Thoracic aorta (tissue), 2 donors: ENCODE measurements at regions not wholly inside any gene's neighbourhood (a gene's known extent, or its start where the extent isn't known, plus 50 kb on each side); places are given as distances from the start of the nearest gene placed in this dataset.
A peak's percentile ranks its signal among the peaks of the same experiment; 100 is the strongest.

ENCODE experiments used
- ATAC-seq: fragments of 150-250 bp; one replicate; pipeline ENCODE4 v1.8.0; 2017; ENCODE audit warnings: low read depth; ENCODE audit not compliant: insufficient number of reproducible peaks, low FRiP score
- DNase-seq: peaks from one replicate; pipeline ENCODE4 v3.0.0-alpha.2; 2020; ENCODE audit warnings: low spot score
- H3K27ac ChIP-seq, 2 donors: fragments of 200-600 bp; sonication (generic); 1 replicate in 1 of 2; 2 replicates in 1 of 2; pipeline ENCODE4 v1.5.1; 2016; ENCODE audit warnings: mild to moderate bottlenecking in 2 of 2, moderate library complexity in 2 of 2
- H3K27me3 ChIP-seq: fragments of 200-600 bp; sonication (generic); replicated peaks from 2 replicates; pipeline ENCODE4 v1.6.0; 2016; ENCODE audit warnings: mild to moderate bottlenecking; ENCODE audit not compliant: insufficient read depth
- H3K36me3 ChIP-seq: fragments of 200-600 bp; sonication (generic); one replicate; pipeline ENCODE4 v1.5.1; 2016
- H3K4me1 ChIP-seq, 2 donors: fragments of 200-600 bp; sonication (generic); 1 replicate in 1 of 2; 2 replicates in 1 of 2; pipeline versions ENCODE4 v1.5.1 to v1.6.0; 2016; ENCODE audit warnings: low read depth in 2 of 2, mild to moderate bottlenecking in 1 of 2; ENCODE audit not compliant: control insufficient read depth in 1 of 2
- H3K4me3 ChIP-seq: fragments of 200-600 bp; sonication (generic); 2 replicates; pipeline ENCODE4 v1.5.1; 2016; ENCODE audit warnings: mild to moderate bottlenecking
- H3K9me3 ChIP-seq: fragments of 200-600 bp; sonication (generic); 2 replicates; pipeline ENCODE4 v1.5.1; 2016
- TF ChIP-seq, protein P1 (sequence below): fragments of 200-600 bp; sonication (generic); IDR thresholded peaks from one replicate; pipeline ENCODE4 v1.5.1; 2019; ENCODE audit warnings: antibody characterized with exemption

DNA sequence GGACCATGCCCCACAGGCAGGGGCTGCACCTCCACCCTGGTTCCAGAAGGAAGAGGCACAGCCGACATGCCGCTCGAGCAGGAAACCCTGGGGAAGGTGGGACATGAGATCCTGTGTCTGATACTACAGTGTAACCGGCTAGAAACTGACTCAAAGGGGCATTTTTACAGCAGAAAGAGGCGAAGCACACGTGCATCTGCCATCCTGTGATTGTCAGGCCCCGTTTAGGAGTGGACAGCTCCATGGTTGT is 62.7 kb downstream of the SIK1 start:
- TF ChIP-seq, protein P1, sequence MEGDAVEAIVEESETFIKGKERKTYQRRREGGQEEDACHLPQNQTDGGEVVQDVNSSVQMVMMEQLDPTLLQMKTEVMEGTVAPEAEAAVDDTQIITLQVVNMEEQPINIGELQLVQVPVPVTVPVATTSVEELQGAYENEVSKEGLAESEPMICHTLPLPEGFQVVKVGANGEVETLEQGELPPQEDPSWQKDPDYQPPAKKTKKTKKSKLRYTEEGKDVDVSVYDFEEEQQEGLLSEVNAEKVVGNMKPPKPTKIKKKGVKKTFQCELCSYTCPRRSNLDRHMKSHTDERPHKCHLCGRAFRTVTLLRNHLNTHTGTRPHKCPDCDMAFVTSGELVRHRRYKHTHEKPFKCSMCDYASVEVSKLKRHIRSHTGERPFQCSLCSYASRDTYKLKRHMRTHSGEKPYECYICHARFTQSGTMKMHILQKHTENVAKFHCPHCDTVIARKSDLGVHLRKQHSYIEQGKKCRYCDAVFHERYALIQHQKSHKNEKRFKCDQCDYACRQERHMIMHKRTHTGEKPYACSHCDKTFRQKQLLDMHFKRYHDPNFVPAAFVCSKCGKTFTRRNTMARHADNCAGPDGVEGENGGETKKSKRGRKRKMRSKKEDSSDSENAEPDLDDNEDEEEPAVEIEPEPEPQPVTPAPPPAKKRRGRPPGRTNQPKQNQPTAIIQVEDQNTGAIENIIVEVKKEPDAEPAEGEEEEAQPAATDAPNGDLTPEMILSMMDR, result no peak
- H3K9me3 ChIP-seq, result no peaks in the 10 kb centered on the region
- DNase-seq (no peak), ATAC-seq (no peak)
- no peaks in the 10 kb centered on the region for H3K27me3 ChIP-seq
- peaks cover 0 to 6% of the 10 kb centered on the region in 2 donors for H3K4me1 ChIP-seq
- H3K36me3 ChIP-seq, result no peaks in the 10 kb centered on the region
- H3K27ac ChIP-seq, result no peak overlapping the region
- no peak overlapping the region for H3K4me3 ChIP-seq

DNA sequence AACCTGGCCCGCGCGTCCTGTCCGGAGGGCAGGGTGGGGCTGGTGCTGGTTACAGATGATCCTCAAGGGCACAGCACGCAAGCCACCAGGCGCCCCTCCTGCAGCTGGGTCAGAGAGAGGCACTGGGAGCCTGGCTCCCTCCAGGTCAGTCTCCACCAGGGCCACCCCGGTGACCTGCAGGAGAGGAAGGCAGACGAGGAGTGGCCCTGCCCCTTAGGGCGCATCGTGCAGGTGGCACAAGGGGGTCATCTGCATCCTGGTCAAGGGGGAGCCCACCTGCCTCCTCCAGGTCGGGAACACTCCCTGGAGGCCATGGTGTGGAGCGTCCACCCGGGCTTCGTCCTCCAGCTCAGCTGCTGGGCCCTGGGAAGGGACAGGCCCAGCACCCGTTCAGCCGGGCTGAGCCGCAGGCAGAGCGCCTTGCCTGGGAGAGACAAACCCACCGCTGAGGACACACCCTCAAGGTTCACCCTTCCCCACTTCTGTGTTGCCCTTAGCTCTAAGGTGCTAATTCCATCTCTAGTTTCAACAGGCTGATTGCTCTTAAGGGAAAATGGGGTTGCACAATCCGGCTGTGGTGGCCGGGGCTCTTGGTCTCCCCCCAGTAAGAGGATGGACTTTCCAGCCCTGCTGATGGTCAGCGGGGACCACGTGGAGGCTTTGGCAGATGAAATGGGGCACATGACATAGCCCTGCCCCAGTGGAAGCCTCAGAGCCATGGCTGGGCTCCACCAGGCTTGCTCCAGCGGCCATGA is 63.2 kb downstream of the SIK1 start:
- Histone ChIP-seq H3K4me3 (no peak overlapping the region), H3K9me3 (no peaks in the 10 kb centered on the region), H3K27ac (no peak overlapping the region), H3K27me3 (no peaks in the 10 kb centered on the region), H3K36me3 (no peaks in the 10 kb centered on the region), H3K4me1 (peaks cover 0 to 6% of the 10 kb centered on the region in 2 donors)
- no peak for DNase-seq
- ATAC-seq, result no peak
- TF ChIP-seq, protein P1, result no peak

DNA sequence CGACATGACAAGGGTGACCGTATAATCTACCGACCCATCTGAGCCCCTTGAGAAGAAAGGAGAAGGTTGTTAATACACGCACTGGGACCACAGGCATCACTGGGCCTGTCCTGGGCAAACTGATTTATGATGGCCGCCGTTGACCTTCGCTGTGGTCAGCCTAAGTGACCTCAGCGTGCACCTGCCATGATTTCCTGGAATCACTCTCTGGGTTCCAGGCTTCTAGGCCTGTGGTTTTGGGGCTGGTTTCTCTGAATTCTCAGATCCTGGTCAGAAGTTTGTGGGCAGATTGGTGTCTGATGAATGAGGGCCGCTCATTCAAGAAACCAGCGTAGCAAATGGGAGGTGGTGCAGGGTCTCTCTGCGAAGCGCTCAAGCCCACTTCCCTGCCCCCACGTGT is 64.0 kb downstream of the SIK1 start:
- Histone ChIP-seq H3K4me1 (peaks cover 0 to 6% of the 10 kb centered on the region in 2 donors), H3K4me3 (no peak overlapping the region), H3K36me3 (no peaks in the 10 kb centered on the region), H3K27ac (no peak overlapping the region), H3K9me3 (no peaks in the 10 kb centered on the region), H3K27me3 (no peaks in the 10 kb centered on the region)
- DNase-seq (no peak), ATAC-seq (no peak)
- TF ChIP-seq, protein P1, result no peak

DNA sequence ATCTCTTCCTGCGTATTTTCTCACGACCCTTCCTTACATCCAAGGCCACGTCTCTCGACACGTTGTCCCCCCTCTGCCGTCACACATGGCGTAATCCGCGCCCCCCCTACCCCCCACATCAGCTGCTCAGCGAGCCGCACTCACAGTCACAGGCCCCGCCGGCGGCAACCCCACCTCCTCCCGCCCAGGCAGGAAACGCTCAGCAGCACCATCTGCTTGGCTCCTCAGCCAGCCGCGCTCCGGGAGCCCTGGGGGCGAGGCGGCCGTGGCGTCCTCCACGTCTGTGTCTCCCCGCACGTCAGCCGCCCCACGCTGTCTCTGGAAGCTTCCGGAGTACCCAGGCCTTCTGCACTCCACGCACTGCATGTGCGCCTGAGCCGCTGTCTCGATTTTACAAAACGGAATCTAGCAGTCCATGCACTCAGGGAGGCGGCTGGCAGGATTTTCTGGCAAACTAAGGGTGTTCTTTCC is 64.6 kb downstream of the SIK1 start:
- ATAC-seq, result no peak
- H3K27ac ChIP-seq, result no peak overlapping the region
- TF ChIP-seq, protein P1, result no peak
- H3K4me1 ChIP-seq, result peaks cover 0 to 6% of the 10 kb centered on the region in 2 donors
- H3K9me3 ChIP-seq, result no peaks in the 10 kb centered on the region
- DNase-seq, result no peak
- no peaks in the 10 kb centered on the region for H3K27me3 ChIP-seq
- no peaks in the 10 kb centered on the region for H3K36me3 ChIP-seq
- H3K4me3 ChIP-seq, result peak overlapping the region; percentile 41

DNA sequence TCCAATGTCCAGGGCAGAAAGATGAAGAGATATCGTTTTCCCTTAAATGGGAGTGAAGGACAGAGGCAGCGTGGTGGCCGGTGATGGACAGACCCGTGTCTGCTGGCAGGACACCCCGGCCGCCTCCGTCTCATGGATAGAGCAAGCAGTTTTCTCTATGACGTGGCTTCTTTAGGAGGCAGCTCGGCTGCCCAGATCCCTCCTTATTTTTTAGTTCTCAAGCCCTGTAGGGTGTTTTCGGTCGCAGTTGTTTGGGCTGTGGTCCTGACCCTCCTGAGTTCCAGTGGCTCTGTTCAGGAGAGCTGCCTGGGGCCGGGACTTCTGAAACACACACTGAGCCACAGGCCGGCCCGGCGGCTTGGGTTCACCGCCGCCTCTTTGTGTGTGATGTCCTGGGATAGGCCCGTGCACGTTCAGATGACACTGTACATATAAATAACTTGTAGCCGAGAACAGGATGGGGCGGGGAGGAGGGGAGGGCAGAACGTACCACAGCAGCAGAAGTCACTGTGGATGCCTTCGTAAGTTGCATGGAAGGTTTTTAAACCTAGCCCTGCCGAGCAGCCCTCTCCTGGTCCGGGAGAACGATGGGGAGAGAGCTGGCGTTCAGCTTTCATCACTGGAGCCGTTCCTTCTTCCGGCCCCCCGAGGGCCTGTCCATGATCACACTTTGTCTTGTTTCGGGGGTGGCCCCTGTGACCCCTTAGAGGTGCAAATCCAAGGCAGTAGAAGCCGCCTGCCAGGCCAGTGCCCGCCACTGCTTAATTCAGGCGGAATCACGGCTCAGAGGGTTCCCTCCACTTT is 65.2 kb downstream of the SIK1 start:
- no peak for DNase-seq
- Histone ChIP-seq H3K36me3 (no peaks in the 10 kb centered on the region), H3K4me3 (peak overlapping the region; percentile 41), H3K27ac (no peak overlapping the region), H3K4me1 (peaks cover 0 to 6% of the 10 kb centered on the region in 2 donors), H3K27me3 (no peaks in the 10 kb centered on the region), H3K9me3 (no peaks in the 10 kb centered on the region)
- TF ChIP-seq, protein P1, result no peak
- no peak for ATAC-seq
